Activated T-helper 1 cell treated with Interleukin-2 at 50 U/mL for 16 hours (primary cell): ENCODE measurements at regions not wholly inside any gene's neighbourhood (a gene's known extent, or its start where the extent isn't known, plus 50 kb on each side); places are given as distances from the start of the nearest gene placed in this dataset.

Experiments
- DNase-seq: peaks from one replicate; pipeline ENCODE4 v3.0.0-alpha.2; 2020; ENCODE audit warnings: low read depth

DNA sequence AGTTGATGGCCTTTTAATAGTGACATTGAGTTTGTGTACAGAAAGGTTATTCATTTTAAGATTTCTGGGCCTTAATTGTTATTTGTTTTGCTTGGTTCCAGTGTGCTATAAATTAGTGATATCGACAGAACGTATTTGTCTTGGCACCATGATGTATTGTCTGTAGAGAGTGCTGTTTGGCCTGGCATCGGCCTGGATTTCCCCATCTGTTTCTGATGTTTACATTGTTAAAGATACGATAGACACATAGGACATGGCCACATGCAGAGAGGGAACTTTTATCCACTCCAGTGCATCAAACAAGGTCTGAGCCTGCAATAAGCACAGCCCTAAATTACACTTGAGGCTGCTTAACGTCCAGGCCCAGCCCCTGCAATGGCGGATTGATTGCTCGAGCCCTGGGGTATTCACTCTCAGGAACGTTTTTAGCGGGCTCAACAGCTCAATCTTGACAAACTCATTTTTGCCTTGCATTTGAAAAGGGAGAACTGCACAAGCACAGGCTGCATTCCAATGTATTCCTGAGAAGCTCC is 144.7 kb downstream of the SLC4A3 start:
- DNase-seq: no peak

DNA sequence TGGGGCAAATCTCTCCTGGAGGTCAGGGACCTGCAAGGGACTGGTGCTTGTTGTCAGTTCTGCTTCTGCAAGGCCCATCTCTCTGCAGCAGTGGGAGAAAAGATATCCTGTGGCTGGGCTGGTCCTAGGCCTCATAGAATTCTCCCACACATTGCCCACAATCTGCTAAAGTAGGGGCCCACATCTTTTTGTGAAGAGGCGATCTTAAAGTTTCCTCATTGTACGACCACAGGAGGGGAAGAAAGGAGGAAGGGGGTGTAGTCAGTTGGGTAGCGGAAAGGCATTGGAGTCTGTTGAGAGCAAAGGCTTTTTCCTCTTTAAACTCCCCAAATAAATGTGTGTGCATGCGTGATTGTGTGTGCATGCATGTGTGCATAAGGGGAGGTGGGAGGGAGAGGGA is 145.3 kb downstream of the SLC4A3 start:
- DNase-seq: no peak

DNA sequence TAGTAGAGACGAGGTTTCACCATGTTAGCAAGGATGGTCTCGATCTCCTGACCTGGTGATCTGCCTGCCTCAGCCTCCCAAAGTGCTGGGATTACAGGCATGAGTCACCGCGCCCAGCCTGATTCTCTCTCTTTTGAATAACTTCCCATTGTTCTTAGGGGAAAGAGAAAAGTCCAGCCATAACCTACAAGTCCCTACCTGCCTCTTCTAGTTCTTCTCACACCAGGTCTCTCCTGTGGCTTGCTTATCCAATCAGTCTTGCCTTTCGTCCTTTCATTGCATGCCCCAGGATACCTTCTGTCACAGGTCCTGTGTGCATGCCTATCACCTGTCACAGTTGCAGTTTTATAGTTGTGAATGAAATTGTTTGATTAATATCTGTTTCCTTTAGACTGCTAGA is 148.1 kb downstream of the SLC4A3 start:
- DNase-seq: no peak

DNA sequence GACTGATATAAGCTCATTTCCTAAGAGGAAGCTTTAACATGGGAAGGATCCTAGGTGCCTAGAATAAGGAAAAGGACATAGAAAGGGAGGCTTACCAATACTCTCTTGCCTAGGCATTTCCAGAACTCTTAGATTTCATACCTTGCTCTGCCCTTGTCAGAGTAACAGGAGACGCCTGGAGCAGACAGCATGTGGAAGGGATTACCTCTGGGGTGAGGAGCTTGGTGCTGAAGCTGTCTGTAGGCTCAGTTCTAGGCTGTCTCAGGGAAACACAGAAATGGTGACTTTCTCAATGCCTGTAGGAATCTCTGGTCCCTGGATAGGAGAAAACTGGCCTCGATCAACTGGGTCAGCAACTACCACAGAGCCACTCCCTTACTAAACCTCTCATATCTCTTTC is 150.0 kb downstream of the SLC4A3 start:
- no peak for DNase-seq

DNA sequence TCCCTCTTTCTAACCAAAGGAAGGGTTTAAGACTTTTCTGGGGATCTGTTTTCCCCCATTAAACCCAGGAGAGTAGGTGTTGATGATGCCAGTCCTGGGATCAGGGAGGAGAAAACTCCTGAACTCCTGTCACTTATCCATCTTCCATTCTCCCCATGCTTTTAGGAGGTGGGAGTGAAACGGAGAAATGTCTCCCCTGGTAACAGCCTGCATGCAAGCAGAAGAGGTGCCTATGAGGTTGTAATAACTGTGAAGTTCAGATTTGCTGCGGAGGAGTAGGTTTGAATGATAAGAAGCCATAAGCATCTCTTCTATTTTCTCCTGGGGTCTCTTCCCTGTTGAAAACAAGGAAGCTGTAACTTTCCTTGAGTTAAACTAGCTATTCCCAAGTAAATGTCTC is 150.8 kb downstream of the SLC4A3 start:
- no peak for DNase-seq

DNA sequence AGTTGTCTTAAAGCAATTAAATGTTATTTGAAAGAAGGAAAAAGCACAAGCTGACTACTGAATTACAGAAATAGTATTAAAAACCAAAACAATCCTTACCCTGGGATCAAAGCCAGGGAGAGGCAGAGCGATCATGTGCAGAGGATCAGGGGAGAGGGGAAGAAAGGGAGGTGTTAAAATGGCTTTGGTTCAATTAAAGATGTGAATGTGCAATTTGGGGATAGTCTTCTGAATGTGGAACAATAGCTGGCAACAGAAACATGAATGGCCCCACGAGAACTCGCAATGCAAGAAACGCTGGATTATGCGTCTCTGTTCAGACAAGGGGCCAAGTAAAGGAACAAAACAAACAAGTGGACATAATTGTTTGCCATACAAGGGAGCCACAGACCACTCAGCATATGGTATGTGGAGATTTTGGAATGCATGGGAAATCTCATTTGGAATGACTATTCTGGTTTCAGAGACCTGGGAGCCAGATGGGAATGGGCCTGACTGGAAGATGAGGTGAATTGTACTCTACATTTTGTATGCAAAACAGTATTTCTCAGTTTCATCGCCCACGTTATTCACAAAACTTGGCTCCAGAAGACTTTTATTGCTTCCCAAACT is 155.4 kb downstream of the SLC4A3 start:
- no peak for DNase-seq

DNA sequence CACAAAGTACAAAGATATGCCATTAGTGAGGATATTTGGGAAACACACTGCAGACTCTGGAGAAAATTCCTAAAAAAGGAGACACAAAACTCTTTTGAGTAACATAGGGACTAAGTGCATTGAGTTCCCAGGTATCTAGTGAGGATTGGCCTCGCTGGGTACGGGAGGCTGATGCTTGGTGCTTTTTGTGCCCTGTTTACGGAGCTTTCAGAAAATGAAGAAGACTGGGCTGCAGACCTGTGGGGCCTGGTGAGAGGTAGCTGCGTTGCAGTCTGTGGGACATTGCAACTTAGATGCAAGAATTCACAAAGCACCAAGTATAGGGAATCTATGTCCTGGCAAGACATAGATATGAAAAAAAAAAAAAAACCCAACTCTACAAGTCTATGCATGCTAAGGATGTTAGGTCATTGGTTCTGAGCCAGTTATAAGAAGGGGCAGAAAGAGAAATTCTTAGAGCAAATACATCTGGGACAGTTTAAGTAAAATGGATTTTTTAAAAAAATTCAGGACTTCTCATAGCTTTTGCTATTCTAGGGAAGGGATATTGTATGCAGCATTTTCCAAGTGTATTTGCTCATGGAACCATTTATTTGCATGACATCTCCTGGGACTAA is 156.0 kb downstream of the SLC4A3 start:
- no peak for DNase-seq

DNA sequence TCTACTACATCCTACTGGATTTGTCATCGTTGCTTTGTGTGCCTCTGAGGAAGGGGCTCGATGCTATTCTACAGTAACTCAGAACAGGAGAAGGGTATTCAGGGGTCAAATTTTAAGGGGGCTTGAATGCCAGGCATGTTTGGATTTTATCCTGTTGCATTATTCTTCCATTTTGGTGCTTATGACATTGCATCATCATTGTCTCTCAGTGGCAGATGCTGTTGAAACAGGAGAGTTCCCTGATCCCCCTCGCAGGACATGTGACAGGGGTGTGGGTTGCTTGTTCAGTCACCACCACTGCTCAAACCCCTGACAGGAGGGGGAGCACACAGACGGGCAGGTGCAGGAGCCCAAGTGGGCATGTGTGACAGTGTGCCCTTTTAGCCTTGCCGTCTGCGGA is 156.7 kb downstream of the SLC4A3 start:
- no peak for DNase-seq

DNA sequence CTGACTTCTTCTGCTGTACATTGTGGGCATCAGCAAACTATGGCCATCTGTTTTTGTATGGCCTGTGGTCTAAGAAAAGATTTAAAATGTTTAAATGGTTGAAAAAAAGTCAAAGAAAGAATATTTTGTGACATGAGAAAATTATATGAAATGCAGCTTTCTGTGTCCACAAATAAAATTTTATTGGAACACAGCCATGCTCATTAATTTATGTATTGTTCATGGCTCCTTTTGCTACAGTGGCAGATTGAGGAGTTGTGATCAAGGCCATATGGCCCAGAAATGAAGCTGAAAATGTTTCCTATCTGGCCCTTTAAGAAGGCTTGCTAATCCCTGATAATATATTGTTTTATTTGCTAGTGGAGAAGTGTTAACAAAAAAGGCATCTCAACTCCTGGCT is 162.0 kb downstream of the SLC4A3 start:
- DNase-seq: no peak

DNA sequence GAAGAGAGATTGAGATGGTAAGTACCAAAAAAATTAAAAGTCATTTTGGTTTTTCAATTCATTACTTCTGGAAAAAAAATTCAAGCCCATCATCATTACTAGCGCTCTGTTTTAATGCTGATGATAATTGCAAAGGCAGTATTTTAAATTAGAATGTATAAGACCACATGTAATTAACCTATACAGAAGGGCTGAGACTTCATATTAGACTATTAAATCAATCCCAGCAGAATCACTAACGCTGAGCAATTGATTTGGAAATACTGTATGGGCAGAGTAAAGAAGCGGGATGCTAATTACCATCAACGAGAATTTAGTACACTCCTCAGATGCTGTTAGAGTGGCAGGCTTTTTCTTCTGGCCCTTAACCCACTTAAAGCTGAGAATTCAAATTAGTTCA is 165.0 kb downstream of the SLC4A3 start:
- DNase-seq: no peak

DNA sequence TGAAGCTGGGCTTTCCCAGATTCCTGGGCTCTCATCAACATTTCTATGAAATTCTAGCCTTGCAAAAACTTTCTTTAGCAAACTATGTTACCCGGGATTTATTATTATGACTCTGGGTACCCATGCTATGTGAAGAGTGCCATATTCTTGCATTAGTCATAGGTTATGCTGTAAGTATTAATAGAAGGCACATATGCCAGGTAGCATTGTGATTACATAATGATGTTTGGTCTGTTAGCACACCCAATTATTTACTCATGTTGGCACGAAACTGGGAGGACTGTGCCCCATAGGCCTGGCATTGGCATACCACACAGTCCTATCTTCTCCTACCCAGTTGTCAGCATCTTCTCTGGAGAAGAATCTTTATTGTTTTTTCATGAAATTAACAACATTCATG is 171.0 kb downstream of the SLC4A3 start:
- DNase-seq: no peak

DNA sequence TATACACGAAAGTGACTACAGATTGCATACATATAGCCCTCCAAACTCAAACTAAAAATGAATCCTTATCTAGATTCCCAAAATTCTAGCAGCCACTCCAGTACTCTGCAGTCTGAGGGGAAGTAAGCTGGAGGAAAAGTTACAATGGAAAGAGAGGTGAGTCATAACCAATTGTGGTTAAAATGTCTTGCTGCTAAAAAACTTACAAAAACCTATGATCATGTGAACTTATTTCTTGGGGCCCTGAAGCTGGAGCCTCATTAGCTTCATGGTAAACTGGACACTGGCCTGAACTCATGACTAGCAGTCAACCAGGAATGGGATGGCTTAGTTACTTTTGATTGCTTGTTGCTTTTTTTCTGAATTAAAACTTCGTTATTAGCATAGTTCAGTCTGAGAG is 175.9 kb downstream of the SLC4A3 start:
- DNase-seq: no peak

DNA sequence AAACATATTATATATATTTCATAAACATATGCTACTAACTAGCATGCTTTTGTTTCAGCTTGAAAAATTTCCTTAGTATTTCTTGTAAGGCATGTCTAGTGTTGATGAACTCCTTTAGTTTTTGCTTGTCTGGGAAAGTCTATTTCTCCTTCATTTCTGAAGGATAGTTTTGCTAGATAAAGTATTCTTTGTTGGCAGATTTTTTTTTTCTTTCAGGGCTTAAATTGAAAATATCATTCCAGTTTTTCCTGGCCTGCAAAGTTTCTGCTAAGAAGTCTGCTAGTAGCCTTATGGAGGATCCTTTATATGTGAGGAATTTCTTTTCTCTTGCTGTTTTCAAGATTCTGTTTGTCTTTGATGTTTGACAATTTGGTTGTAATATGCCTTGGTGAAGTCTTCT is 183.5 kb downstream of the SLC4A3 start:
- no peak for DNase-seq

DNA sequence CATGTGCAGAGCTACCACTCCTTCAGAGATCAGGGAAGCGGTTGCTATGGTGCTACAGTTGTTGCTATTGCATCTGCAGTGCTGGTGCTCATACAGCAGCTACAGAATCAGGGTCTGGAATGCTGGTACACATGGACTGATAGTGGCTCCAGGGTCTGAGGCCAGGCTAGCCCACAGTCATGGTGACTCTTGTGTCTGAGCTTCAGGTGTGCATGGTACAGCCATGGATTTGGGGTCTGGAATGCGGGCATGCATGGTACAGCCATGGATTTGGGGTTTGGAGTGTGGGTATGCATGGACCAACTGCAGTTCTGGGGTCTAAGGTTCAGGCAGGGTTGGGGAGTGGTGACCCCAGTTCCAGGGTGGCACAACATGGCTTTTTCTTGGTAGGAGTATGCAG is 185.2 kb downstream of the SLC4A3 start:
- no peak for DNase-seq

DNA sequence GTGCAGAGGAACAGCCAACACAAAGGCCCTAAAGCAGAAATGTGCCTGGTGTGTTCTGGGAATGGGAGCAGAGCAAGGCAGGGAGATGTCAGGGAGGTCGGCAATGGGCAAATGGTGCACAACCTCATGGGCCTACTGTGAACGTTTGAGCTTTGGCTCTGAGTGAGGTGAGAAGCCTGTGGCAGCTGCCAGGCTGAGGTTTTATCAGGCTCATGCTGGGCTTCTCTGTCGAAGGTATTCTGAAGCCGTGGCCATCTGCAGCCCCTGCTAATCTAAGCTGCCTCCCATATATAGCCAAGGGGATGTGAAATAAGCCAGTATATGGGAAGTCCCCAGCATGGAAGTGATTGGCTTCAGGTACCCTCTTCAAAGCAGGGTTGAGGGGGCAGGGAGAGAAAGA is 193.3 kb downstream of the SLC4A3 start:
- DNase-seq: no peak

DNA sequence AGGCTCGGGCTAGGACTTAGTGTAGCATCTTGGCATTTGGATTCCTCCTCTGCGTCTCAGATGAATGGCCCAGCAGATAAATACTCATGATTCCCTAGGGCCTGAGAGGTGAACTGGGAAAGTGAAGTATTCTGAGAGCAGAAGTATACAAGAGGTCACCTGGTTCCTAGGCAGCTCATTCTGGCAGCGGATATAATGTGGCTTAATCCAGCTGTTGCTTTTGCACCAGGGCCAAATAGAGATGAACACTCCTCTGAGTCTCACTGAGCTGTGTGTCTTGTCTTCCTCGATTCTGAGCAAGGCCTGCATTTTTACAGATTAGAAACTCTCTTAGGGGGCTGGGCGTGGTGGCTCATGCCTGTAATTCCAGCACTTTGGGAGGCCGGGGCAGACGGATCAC is 196.1 kb downstream of the SLC4A3 start:
- no peak for DNase-seq

DNA sequence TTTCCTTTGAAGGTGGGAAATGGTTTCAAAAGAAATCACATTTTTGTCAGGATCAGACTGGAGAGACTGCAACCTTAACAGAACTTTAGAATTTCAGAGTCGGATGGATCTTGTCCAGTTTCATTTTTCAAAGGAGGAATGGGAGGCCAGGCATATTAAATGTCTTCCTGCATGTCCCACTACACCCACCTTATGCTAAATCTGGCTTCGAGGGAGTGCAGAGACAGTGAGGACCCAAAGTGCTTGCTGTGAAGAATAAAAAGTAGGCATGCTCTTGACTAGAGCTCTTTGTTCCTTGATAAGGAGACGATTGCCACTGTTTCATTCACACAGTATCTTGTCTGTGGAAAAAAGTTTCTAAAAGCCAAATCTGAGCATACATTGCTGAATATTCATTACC is 197.6 kb downstream of the SLC4A3 start:
- no peak for DNase-seq

DNA sequence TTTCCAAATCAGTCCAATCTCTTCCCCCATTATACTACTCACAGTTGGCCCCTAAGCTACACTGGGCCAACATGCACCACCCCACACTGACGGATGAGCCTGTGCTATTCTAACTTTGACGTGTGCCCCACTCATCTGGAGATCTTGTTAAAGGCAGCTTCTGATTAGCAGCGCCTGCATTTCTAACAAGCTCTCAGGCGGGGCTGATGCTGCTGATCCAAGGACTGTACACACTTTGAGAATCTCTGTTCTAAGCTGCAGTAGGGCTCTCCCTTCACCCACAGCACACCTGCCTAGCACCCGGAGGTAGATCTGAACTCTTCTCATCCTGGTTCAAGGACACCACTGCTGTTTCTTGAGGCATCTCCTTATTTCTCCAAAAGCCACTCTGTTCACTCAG is 200.7 kb downstream of the SLC4A3 start:
- no peak for DNase-seq

DNA sequence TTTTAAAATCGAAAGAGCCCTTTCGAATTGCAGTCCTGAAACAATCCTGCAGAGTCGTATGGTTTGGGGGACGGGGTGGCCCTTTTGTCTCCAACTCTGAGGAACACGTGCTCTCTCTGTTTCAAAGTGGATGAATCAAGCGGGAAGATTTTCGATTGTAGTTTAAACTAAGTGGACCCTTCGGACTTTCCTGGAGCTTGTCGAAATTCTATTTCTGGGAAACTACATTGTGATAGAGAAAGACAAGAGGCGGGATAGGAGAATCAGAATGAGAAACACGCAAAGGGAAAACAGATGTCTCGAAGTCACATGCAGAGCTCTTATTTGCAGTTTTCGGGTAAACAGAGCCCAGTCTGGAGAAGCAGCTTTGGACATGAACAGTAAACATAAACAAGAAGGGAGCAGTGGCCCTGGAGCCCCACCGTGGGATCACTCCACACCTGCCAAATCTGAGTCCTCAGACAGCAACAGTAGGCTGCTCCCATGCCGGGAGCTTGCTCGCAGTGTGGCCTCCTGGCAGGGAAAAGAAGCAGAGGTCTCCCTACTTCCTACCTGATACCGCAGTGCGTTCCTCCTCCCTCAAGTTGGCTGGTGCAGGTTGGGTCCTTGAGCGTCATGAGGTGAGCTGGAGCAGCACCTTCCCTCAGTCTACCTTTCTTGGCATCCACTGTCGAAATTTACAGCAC is 202.4 kb downstream of the SLC4A3 start:
- no peak for DNase-seq

DNA sequence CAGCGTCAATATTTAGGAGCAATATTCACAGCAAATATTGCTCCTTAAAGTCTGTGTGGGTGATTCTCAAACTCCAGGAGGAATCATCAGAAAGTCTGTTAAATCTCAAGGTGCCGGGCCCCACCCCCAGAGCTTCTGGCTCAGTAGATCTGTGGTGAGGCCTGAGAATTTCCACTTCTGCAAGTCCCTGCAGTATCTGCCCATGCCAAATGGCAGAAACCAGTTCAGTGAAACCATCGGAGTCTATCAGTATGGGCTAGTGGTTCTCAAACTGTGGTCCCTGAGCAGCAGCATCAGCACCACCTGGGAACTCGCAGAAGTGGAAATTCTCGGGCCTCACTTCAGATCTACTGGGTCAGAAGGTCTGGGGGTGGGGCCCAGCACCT is 202.9 kb downstream of the SLC4A3 start:
- no peak for DNase-seq

DNA sequence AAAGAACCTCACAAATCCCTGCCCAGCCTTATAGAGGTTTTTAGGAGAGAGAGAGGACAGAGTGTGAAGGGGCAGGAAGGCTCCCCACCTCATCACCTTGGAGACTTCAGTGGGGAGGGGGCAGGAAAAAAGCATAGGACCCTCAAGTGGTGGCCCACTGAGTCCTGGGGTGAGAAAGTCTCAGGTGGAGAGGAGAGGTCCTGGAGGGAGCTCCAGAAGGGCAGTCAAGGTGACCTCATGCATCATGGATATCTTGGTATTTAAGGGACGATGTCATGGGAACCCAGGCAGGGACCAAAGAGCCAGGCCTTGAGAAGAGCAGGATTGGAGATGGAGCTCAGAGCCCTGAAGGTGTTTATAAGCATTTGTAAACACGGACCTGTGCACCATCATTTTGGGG is 204.5 kb downstream of the SLC4A3 start:
- DNase-seq: no peak

DNA sequence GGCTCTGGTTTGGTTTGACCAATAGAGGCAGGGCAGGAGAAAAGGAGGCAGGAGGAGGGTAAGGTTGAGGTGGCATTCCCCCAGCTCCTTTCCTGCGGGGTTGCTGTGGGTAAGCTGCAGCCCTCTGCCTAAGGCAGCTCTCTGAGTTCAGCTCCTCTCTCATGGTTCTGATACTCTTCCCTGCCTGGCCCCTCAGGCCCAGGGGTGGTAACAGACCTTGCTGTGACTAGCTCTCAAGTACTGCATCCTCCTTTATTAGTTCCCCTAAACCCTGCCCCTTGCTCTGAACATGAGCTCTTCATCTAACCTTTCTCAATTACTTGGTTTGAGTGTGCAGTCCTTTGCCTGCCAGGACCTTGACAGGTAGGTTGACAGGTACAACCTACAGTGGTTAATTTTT is 205.5 kb downstream of the SLC4A3 start:
- DNase-seq: no peak

DNA sequence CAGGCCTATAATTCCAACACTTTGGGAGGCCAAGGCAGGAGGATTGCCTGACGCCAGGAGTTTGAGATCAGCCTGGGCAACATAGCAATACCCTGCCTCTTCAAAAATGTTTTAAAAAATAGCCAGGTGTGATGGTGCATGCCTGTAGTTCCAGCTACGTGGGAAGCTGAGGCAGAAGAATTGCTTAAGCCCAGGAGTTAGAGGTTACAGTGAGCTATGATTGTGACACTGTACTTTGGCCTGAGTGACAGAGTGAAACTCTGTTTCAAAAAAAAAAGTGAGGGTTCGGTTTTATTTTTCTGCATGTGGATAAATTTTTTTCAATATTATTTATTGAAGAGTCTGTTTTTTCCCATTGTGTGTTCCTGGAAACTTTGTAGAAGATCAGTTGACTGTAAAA is 208.1 kb downstream of the SLC4A3 start:
- DNase-seq: no peak
